ENCODE measurements at regions not wholly inside any gene's neighbourhood (a gene's known extent, or its start where the extent isn't known, plus 50 kb on each side); places are given as distances from the start of the nearest gene placed in this dataset.

GRCh38 chr6:105728995-105729394 is 326.1 kb upstream of the PREP start:
- CTCF ChIA-PET (ENCODE audit: unreplicated experiment), result no interaction called here
- POLR2A ChIA-PET, result interaction anchor here (0.5 kb wide), 1 partner anchor 291 kb away, joined by 3 read pairs; no protein-coding TSS in a partner anchor
- no peaks in the 10 kb centered on the region for H3K4me1 ChIP-seq (ENCODE audit: insufficient read depth, low read length, poor library complexity, severe bottlenecking)
- no peak for TF ChIP-seq CTCF (conservative IDR thresholded peaks at IDR 0.05; ENCODE audit: low read length)
- TF ChIP-seq EZH2phosphoT487 (IDR thresholded peaks at IDR 0.05; ENCODE audit: borderline replicate concordance, low read depth, low read length), result no peak
- H3K36me3 ChIP-seq (ENCODE audit: insufficient read depth, low read length), result no peaks in the 10 kb centered on the region
- H3K79me2 ChIP-seq (ENCODE audit: insufficient read depth, low read depth, low read length), result no peaks in the 10 kb centered on the region
- no peak for DNase-seq (ENCODE audit: low spot score)
- H4K20me1 ChIP-seq (ENCODE audit: insufficient read depth, low read length), result no peaks in the 10 kb centered on the region
- intact Hi-C loops (cut with micrococcal nuclease; ENCODE audit: unreplicated experiment), result no loop called here
- no peaks in the 10 kb centered on the region for H3K9me2 ChIP-seq (ENCODE audit: insufficient read depth, low read length)
- no TSS peak for BruUV-seq (replicated peaks)
- H3K27ac ChIP-seq (ENCODE audit: low read depth, low read length, poor library complexity, severe bottlenecking), result no peak overlapping the region
- H2AFZ ChIP-seq (ENCODE audit: low read length), result no peak overlapping the region
- H3K9me3 ChIP-seq (ENCODE audit: low read length), result no peaks in the 10 kb centered on the region
- H3K4me3 ChIP-seq (ENCODE audit: low read depth, low read length, poor library complexity, severe bottlenecking), result no peak overlapping the region
- no peak overlapping the region for H3K4me2 ChIP-seq (ENCODE audit: low read length)

GRCh38 chr6:105726902-105727655 is 324.2 kb upstream of the PREP start:
- no TSS peak for BruUV-seq (replicated peaks)
- Histone ChIP-seq H3K79me2 (ENCODE audit: insufficient read depth, low read depth, low read length) (no peaks in the 10 kb centered on the region), H3K9me3 (ENCODE audit: low read length) (no peaks in the 10 kb centered on the region), H3K4me2 (ENCODE audit: low read length) (no peak overlapping the region), H3K27ac (ENCODE audit: low read depth, low read length, poor library complexity, severe bottlenecking) (no peak overlapping the region), H2AFZ (ENCODE audit: low read length) (no peak overlapping the region), H3K36me3 (ENCODE audit: insufficient read depth, low read length) (no peaks in the 10 kb centered on the region), H3K9me2 (ENCODE audit: insufficient read depth, low read length) (no peaks in the 10 kb centered on the region), H3K4me3 (ENCODE audit: low read depth, low read length, poor library complexity, severe bottlenecking) (no peak overlapping the region), H4K20me1 (ENCODE audit: insufficient read depth, low read length) (no peaks in the 10 kb centered on the region), H3K4me1 (ENCODE audit: insufficient read depth, low read length, poor library complexity, severe bottlenecking) (no peaks in the 10 kb centered on the region)
- no peak for TF ChIP-seq CTCF (conservative IDR thresholded peaks at IDR 0.05; ENCODE audit: low read length)
- no peak for TF ChIP-seq EZH2phosphoT487 (IDR thresholded peaks at IDR 0.05; ENCODE audit: borderline replicate concordance, low read depth, low read length)
- CTCF ChIA-PET (ENCODE audit: unreplicated experiment), result no interaction called here
- DNase-seq (ENCODE audit: low spot score), result no peak
- POLR2A ChIA-PET, result interaction anchor here (0.7 to 1.4 kb wide), 4 partner anchors 11 to 490 kb away, joined by 3 to 7 read pairs (median 3); no protein-coding TSS in a partner anchor
- intact Hi-C loops (cut with micrococcal nuclease; ENCODE audit: unreplicated experiment), result no loop called here

- Histone ChIP-seq H3K4me3 (ENCODE audit: low read depth, low read length, poor library complexity, severe bottlenecking) (no peak overlapping the region), H4K20me1 (ENCODE audit: insufficient read depth, low read length) (no peaks in the 10 kb centered on the region), H3K36me3 (ENCODE audit: insufficient read depth, low read length) (no peaks in the 10 kb centered on the region), H3K4me2 (ENCODE audit: low read length) (no peak overlapping the region), H2AFZ (ENCODE audit: low read length) (no peak overlapping the region), H3K79me2 (ENCODE audit: insufficient read depth, low read depth, low read length) (no peaks in the 10 kb centered on the region), H3K4me1 (ENCODE audit: insufficient read depth, low read length, poor library complexity, severe bottlenecking) (no peaks in the 10 kb centered on the region), H3K9me3 (ENCODE audit: low read length) (peaks cover 16% of the 10 kb centered on the region), H3K27ac (ENCODE audit: low read depth, low read length, poor library complexity, severe bottlenecking) (no peak overlapping the region), H3K9me2 (ENCODE audit: insufficient read depth, low read length) (no peaks in the 10 kb centered on the region)
- DNase-seq (ENCODE audit: low spot score), result no peak
- POLR2A ChIA-PET, result interaction anchor here (0.5 to 1.4 kb wide), 5 partner anchors 10 to 154 kb away, joined by 3 to 4 read pairs (median 3); no protein-coding TSS in a partner anchor
- TF ChIP-seq CTCF (conservative IDR thresholded peaks at IDR 0.05; ENCODE audit: low read length), result no peak
- TF ChIP-seq EZH2phosphoT487 (IDR thresholded peaks at IDR 0.05; ENCODE audit: borderline replicate concordance, low read depth, low read length), result no peak
- BruUV-seq (replicated peaks), result no TSS peak
- CTCF ChIA-PET (ENCODE audit: unreplicated experiment), result no interaction called here
- intact Hi-C loops (cut with micrococcal nuclease; ENCODE audit: unreplicated experiment), result no loop called here
Measured at GRCh38 chr6:105714846-105715245, 312.0 kb upstream of the PREP start.

Data from OCI-LY7 (cell line).